22Rv1 (cell line): ENCODE measurements at regions not wholly inside any gene's neighbourhood (a gene's known extent, or its start where the extent isn't known, plus 50 kb on each side); places are given as distances from the start of the nearest gene placed in this dataset.

Experiments
- H3K27ac ChIP-seq: fragments of 450-650 bp; 2 replicates; pipeline ENCODE4 v1.5.1; 2017
- CTCF ChIP-seq: fragments of 450-650 bp; IDR thresholded peaks from 2 replicates; pipeline ENCODE4 v1.5.1; 2017; ENCODE audit warnings: mild to moderate bottlenecking
- ZFX ChIP-seq: fragments of 450-650 bp; IDR thresholded peaks from 2 replicates; pipeline ENCODE4 v1.6.1; 2017; ENCODE audit warnings: antibody characterized with exemption, borderline replicate concordance

- H3K27ac ChIP-seq = no peak overlapping the region
- no peak for TF ChIP-seq CTCF
- no peak for TF ChIP-seq ZFX
Observed at GRCh38 chr7:153808117-153808516, 244.1 kb upstream of the DPP6 start.

- H3K27ac ChIP-seq = no peak overlapping the region
- TF ChIP-seq ZFX (no peak), CTCF (no peak)
Observed at GRCh38 chr7:153829525-153829924, 222.7 kb upstream of the DPP6 start.

GRCh38 chr7:153832160-153832559 is 220.0 kb upstream of the DPP6 start:
- no peak overlapping the region for H3K27ac ChIP-seq
- TF ChIP-seq CTCF (peak; percentile 37), ZFX (no peak)

- no peak overlapping the region for H3K27ac ChIP-seq
- TF ChIP-seq ZFX = no peak
- TF ChIP-seq CTCF = no peak
Observed at GRCh38 chr7:153835103-153835502, 217.1 kb upstream of the DPP6 start.

- H3K27ac ChIP-seq = no peak overlapping the region
- no peak for TF ChIP-seq CTCF
- no peak for TF ChIP-seq ZFX
Observed at GRCh38 chr7:153835712-153836265, 216.4 kb upstream of the DPP6 start.

- H3K27ac ChIP-seq = no peak overlapping the region
- TF ChIP-seq CTCF (no peak), ZFX (no peak)
Observed at GRCh38 chr7:153838591-153838990, 213.6 kb upstream of the DPP6 start.

- no peak for TF ChIP-seq ZFX
- no peak for TF ChIP-seq CTCF
- H3K27ac ChIP-seq = no peak overlapping the region
Observed at GRCh38 chr7:153840861-153841260, 211.3 kb upstream of the DPP6 start.
